ENCODE measurements at regions not wholly inside any gene's neighbourhood (a gene's known extent, or its start where the extent isn't known, plus 50 kb on each side); places are given as distances from the start of the nearest gene placed in this dataset.

DNA sequence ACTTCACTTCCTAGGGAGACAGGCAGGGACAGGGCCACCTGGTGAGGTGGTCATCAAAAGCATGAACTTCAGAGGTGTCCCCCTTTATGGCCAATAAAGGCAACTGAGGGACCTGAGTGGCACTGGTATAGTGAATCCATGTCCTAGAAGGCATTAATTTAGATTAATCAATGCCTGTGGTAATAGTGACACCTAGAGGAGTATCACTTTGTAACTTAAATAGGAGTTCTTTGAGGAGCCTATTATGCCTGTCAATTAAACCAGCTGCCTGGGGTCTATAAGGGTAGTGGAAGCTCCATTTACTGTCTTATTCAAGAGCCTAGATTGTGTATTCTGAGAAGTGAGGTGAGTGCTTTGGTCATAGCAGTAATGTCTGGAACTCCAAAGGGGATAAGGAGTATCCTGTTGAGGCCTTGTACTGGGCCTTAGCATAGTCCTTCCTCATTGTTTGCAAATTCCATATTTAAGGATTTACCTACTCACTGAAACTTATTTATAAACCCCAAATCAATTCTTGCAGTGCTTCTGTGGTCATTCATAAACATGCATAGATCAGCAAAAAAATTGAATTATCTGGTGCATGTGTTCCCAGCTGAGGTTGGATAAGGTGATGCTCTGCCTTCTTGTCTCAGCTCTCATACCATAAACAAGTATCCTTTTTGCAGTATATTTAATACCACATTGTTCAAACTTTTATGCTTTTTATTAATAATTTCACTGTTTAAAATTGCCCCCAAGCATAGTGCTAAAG is 213.8 kb upstream of the RADX start:
- Histone ChIP-seq H3K36me3 (replicated peaks; ENCODE audit: low read depth, low read length) (no peaks in the 10 kb centered on the region), H3K4me3 (ENCODE audit: low read length) (no peak overlapping the region), H3K27me3 (ENCODE audit: low read depth, low read length) (no peaks in the 10 kb centered on the region), H4K20me1 (ENCODE audit: insufficient read depth, low read length) (no peaks in the 10 kb centered on the region), H2AFZ (ENCODE audit: low read depth, low read length) (no peak overlapping the region), H3K79me2 (ENCODE audit: low read length) (no peaks in the 10 kb centered on the region), H3K4me2 (ENCODE audit: low read length) (no peak overlapping the region), H3K4me1 (ENCODE audit: low read length) (no peaks in the 10 kb centered on the region), H3K9me3 (ENCODE audit: insufficient read depth, low read length) (no peaks in the 10 kb centered on the region), H3K27ac (ENCODE audit: low read length) (no peak overlapping the region), H3K9ac (ENCODE audit: low read length) (no peak overlapping the region)
- TF ChIP-seq, protein P1, sequence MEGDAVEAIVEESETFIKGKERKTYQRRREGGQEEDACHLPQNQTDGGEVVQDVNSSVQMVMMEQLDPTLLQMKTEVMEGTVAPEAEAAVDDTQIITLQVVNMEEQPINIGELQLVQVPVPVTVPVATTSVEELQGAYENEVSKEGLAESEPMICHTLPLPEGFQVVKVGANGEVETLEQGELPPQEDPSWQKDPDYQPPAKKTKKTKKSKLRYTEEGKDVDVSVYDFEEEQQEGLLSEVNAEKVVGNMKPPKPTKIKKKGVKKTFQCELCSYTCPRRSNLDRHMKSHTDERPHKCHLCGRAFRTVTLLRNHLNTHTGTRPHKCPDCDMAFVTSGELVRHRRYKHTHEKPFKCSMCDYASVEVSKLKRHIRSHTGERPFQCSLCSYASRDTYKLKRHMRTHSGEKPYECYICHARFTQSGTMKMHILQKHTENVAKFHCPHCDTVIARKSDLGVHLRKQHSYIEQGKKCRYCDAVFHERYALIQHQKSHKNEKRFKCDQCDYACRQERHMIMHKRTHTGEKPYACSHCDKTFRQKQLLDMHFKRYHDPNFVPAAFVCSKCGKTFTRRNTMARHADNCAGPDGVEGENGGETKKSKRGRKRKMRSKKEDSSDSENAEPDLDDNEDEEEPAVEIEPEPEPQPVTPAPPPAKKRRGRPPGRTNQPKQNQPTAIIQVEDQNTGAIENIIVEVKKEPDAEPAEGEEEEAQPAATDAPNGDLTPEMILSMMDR (IDR thresholded peaks at IDR 0.05; ENCODE audit: low read depth, low read length), result peak; percentile 40
- no peak for TF ChIP-seq EZH2phosphoT487 (IDR thresholded peaks at IDR 0.05; ENCODE audit: low read depth)

DNA sequence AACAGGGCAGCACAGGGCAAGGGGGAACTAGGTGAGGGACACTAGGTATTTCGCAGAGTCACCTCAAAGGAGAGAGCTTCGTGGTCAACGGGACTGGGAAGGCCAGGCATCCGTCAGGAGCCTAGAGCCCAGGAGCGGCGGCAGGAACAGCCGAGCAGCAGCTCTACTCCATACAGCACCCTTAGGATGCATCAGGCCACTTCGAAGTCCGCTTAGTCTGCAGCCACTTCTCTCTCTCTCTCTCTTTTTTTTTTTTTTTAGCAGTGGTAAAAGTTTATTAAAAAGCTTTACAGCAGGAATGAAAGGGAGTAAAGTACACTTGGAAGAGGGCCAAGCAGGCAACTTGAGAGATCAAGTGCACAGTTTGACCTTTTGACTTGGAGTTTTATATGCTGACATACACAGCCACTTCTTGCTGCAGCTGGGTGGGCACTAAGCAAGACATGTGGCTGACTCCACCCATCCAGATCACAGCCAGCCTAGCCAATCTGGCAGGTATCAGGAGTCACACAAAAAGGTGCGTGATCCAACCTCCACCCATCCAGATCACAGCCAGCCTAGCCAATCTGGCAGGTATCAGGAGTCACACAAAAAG is 209.7 kb upstream of the RADX start:
- Histone ChIP-seq H3K9ac (ENCODE audit: low read length) (no peak overlapping the region), H3K79me2 (ENCODE audit: low read length) (no peaks in the 10 kb centered on the region), H3K4me1 (ENCODE audit: low read length) (no peaks in the 10 kb centered on the region), H3K27ac (ENCODE audit: low read length) (no peak overlapping the region), H3K27me3 (ENCODE audit: low read depth, low read length) (no peaks in the 10 kb centered on the region), H4K20me1 (ENCODE audit: insufficient read depth, low read length) (no peaks in the 10 kb centered on the region), H2AFZ (ENCODE audit: low read depth, low read length) (no peak overlapping the region), H3K4me3 (ENCODE audit: low read length) (no peak overlapping the region), H3K9me3 (ENCODE audit: insufficient read depth, low read length) (no peaks in the 10 kb centered on the region), H3K4me2 (ENCODE audit: low read length) (no peak overlapping the region), H3K36me3 (replicated peaks; ENCODE audit: low read depth, low read length) (no peaks in the 10 kb centered on the region)
- TF ChIP-seq, protein P1 (IDR thresholded peaks at IDR 0.05; ENCODE audit: low read depth, low read length), result no peak
- no peak for TF ChIP-seq EZH2phosphoT487 (IDR thresholded peaks at IDR 0.05; ENCODE audit: low read depth)

DNA sequence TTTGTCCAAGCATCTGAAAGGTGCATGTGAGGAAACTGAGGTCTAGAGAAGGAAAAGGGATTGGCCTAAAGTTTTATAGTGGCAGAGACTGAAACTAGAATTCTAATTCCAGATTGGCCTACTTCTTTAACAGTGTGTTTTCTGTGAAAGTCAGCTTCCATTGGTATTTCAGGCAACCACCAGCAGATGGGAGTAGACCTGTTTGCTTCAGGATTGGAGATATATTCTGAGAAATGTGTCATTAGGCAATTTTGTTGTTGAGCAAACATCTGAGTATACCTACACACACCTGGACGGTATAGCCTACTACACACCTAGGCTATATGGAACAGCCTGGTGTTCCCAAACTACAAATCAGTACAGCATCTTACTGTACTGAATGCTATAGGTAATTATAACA is 207.3 kb upstream of the RADX start:
- Histone ChIP-seq H3K79me2 (ENCODE audit: low read length) (no peaks in the 10 kb centered on the region), H4K20me1 (ENCODE audit: insufficient read depth, low read length) (no peaks in the 10 kb centered on the region), H3K36me3 (replicated peaks; ENCODE audit: low read depth, low read length) (no peaks in the 10 kb centered on the region), H3K9me3 (ENCODE audit: insufficient read depth, low read length) (no peaks in the 10 kb centered on the region), H3K9ac (ENCODE audit: low read length) (no peak overlapping the region), H3K4me3 (ENCODE audit: low read length) (no peak overlapping the region), H3K4me2 (ENCODE audit: low read length) (no peak overlapping the region), H3K27me3 (ENCODE audit: low read depth, low read length) (no peaks in the 10 kb centered on the region), H3K27ac (ENCODE audit: low read length) (no peak overlapping the region), H2AFZ (ENCODE audit: low read depth, low read length) (no peak overlapping the region), H3K4me1 (ENCODE audit: low read length) (no peaks in the 10 kb centered on the region)
- TF ChIP-seq, protein P1 (IDR thresholded peaks at IDR 0.05; ENCODE audit: low read depth, low read length), result peak; percentile 15
- TF ChIP-seq EZH2phosphoT487 (IDR thresholded peaks at IDR 0.05; ENCODE audit: low read depth), result no peak

DNA sequence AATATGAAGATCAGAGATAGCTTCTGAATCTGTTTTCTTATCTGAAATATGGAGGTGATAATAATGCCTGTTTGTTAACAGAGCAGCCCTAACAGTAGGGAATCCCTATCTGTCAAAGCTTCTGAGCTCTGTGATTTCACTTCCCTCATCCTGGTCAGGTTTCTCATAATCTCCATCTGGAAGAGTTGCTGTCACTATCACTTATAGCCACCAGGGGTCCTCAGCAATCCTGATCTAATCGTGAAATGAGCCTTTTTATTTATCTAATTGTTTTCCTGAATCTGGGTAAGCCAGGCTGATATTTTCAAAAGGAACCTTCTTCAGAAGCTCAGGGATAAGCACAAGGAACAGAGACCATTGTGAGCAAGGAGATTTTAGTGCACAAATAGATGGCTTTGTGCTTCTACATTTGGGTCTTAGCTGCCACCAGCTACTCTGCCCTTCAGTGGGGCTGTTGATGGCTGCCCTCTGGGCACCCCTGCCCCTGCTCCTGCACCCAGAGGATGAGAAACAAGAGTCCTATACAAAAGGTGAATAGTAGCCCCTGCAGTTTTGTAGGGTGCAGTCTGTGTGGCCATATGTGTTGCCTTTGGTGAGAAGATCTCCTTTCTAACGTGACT is 196.4 kb upstream of the RADX start:
- Histone ChIP-seq H3K9ac (ENCODE audit: low read length) (no peak overlapping the region), H3K4me3 (ENCODE audit: low read length) (no peak overlapping the region), H3K27me3 (ENCODE audit: low read depth, low read length) (no peaks in the 10 kb centered on the region), H3K4me1 (ENCODE audit: low read length) (peaks cover 3% of the 10 kb centered on the region), H3K27ac (ENCODE audit: low read length) (no peak overlapping the region), H3K36me3 (replicated peaks; ENCODE audit: low read depth, low read length) (no peaks in the 10 kb centered on the region), H2AFZ (ENCODE audit: low read depth, low read length) (peak overlapping the region; percentile 91; the same call in 1 of the 2 replicates), H3K9me3 (ENCODE audit: insufficient read depth, low read length) (no peaks in the 10 kb centered on the region), H3K4me2 (ENCODE audit: low read length) (peak overlapping the region; percentile 37), H3K79me2 (ENCODE audit: low read length) (no peaks in the 10 kb centered on the region), H4K20me1 (ENCODE audit: insufficient read depth, low read length) (no peaks in the 10 kb centered on the region)
- TF ChIP-seq, protein P1 (IDR thresholded peaks at IDR 0.05; ENCODE audit: low read depth, low read length), result peak; percentile 72
- TF ChIP-seq EZH2phosphoT487 (IDR thresholded peaks at IDR 0.05; ENCODE audit: low read depth), result no peak
